Prostate gland (tissue), 2 donors: ENCODE measurements at regions not wholly inside any gene's neighbourhood (a gene's known extent, or its start where the extent isn't known, plus 50 kb on each side); places are given as distances from the start of the nearest gene placed in this dataset.

Source experiments
- DNase-seq: peaks from one replicate; pipeline ENCODE4 v3.0.0-alpha.2; 2019; ENCODE audit warnings: low spot score
- H3K27ac ChIP-seq, 2 donors: fragments of 200-600 bp; sonication (generic); 2 replicates each; pipeline ENCODE4 v1.5.1; 2017 to 2019
- H3K27me3 ChIP-seq: fragments of 200-600 bp; sonication (generic); replicated peaks from 2 replicates; pipeline ENCODE4 v1.5.1; 2019; ENCODE audit not compliant: insufficient read depth
- H3K36me3 ChIP-seq, 2 donors: fragments of 200-600 bp; sonication (generic); 1 replicate in 1 of 2; 2 replicates in 1 of 2; pipeline versions ENCODE4 v1.5.1 to v1.8.1; 2017 to 2019
- H3K4me1 ChIP-seq: fragments of 200-600 bp; sonication (generic); replicated peaks from 2 replicates; pipeline ENCODE4 v1.5.1; 2019
- H3K4me3 ChIP-seq, 2 donors: fragments of 200-600 bp; sonication (generic); 2 replicates each; pipeline ENCODE4 v1.5.1; 2017 to 2019
- H3K9me3 ChIP-seq: fragments of 200-600 bp; sonication (generic); 2 replicates; pipeline ENCODE4 v1.5.1; 2017
- CTCF ChIP-seq, 4 experiments: fragments of 200-600 bp in 2 of 4; fragments of 450-650 bp in 2 of 4; sonication (generic) in 2 of 4; IDR thresholded peaks; 1 replicate in 3 of 4; 2 replicates in 1 of 4; pipeline ENCODE4 v1.5.1; 2016 to 2019; ENCODE audit warnings: antibody characterized with exemption in 4 of 4, mild to moderate bottlenecking in 2 of 4, moderate library complexity in 2 of 4
- POLR2A ChIP-seq: fragments of 450-650 bp; IDR thresholded peaks from one replicate; pipeline ENCODE4 v1.6.1; 2016; ENCODE audit warnings: antibody characterized with exemption, mild to moderate bottlenecking
- POLR2AphosphoS5 ChIP-seq: sonication (generic); formaldehyde crosslinking; IDR thresholded peaks from one replicate; pipeline ENCODE4 v1.6.1; 2017; ENCODE audit warnings: antibody characterized with exemption
- WGBS: methylation state at CpG from one replicate; pipeline ENCODE4 v1.1.5; 2018; 5-methylcytosine and 5-hydroxymethylcytosine counted together
- intact Hi-C: fragments of 100-400 bp; cut with DNase I; formaldehyde crosslinking; loops from one replicate; pipeline ENCODE4 v1.14.2; 2022

GRCh38 chr3:76222201-76222600, 436.9 kb upstream of the ZNF717 start:
- no peak for TF ChIP-seq POLR2A
- no peak for TF ChIP-seq POLR2AphosphoS5
- TF ChIP-seq CTCF (IDR thresholded peaks at IDR 0.05), result no peak
- intact Hi-C loops, result no loop called here
- no peak for DNase-seq
- no peaks in the 10 kb centered on the region for H3K4me1 ChIP-seq
- H3K4me3 ChIP-seq, result no peak overlapping the region
- 28% methylated on average over 2 of the region's 2 CpGs for WGBS
- no peaks in the 10 kb centered on the region for H3K9me3 ChIP-seq
- H3K36me3 ChIP-seq, result no peaks in the 10 kb centered on the region
- no peak overlapping the region for H3K27ac ChIP-seq
- no peaks in the 10 kb centered on the region for H3K27me3 ChIP-seq

GRCh38 chr3:76231258-76231657, 445.9 kb upstream of the ZNF717 start:
- intact Hi-C loops, result no loop called here
- Histone ChIP-seq H3K4me1 (no peaks in the 10 kb centered on the region), H3K36me3 (no peaks in the 10 kb centered on the region), H3K27ac (no peak overlapping the region), H3K27me3 (no peaks in the 10 kb centered on the region), H3K4me3 (no peak overlapping the region), H3K9me3 (no peaks in the 10 kb centered on the region)
- no peak for TF ChIP-seq POLR2AphosphoS5
- TF ChIP-seq POLR2A, result no peak
- TF ChIP-seq CTCF (IDR thresholded peaks at IDR 0.05), result no peak
- DNase-seq, result no peak
- WGBS, result 87% methylated on average over 4 of the region's 4 CpGs

GRCh38 chr3:76242886-76243753, 457.8 kb upstream of the ZNF717 start:
- intact Hi-C loops, result no loop called here
- H3K9me3 ChIP-seq, result no peaks in the 10 kb centered on the region
- H3K27ac ChIP-seq, result no peak overlapping the region
- no peaks in the 10 kb centered on the region for H3K36me3 ChIP-seq
- H3K4me3 ChIP-seq, result no peak overlapping the region
- WGBS, result 81% methylated on average over 17 of the region's 17 CpGs
- no peak for TF ChIP-seq POLR2AphosphoS5
- no peak for TF ChIP-seq CTCF (IDR thresholded peaks at IDR 0.05)
- no peaks in the 10 kb centered on the region for H3K4me1 ChIP-seq
- H3K27me3 ChIP-seq, result no peaks in the 10 kb centered on the region
- no peak for DNase-seq

- Histone ChIP-seq H3K4me3 (no peak overlapping the region), H3K27ac (no peak overlapping the region), H3K36me3 (no peaks in the 10 kb centered on the region), H3K27me3 (no peaks in the 10 kb centered on the region), H3K4me1 (no peaks in the 10 kb centered on the region), H3K9me3 (no peaks in the 10 kb centered on the region)
- no peak for TF ChIP-seq POLR2AphosphoS5
- TF ChIP-seq POLR2A, result no peak
- no peak for TF ChIP-seq CTCF (IDR thresholded peaks at IDR 0.05)
- DNase-seq, result no peak
- 84% methylated on average over 2 of the region's 2 CpGs for WGBS
- intact Hi-C loops, result no loop called here
Measured at GRCh38 chr3:76245073-76245472, 459.7 kb upstream of the ZNF717 start.

GRCh38 chr3:76245622-76246021, 460.3 kb upstream of the ZNF717 start:
- DNase-seq, result no peak
- Histone ChIP-seq H3K4me3 (no peak overlapping the region), H3K4me1 (no peaks in the 10 kb centered on the region), H3K27ac (no peak overlapping the region), H3K36me3 (no peaks in the 10 kb centered on the region), H3K9me3 (no peaks in the 10 kb centered on the region), H3K27me3 (no peaks in the 10 kb centered on the region)
- intact Hi-C loops, result no loop called here
- TF ChIP-seq POLR2AphosphoS5 (no peak), POLR2A (no peak), CTCF (IDR thresholded peaks at IDR 0.05) (no peak)
